Stimulated activated CD4-positive, alpha-beta T cell treated with anti-CD3 and anti-CD28 coated beads, TNF-alpha, amount 100 ng/mL, for 48 hours (primary cell): ENCODE measurements at regions not wholly inside any gene's neighbourhood (a gene's known extent, or its start where the extent isn't known, plus 50 kb on each side); places are given as distances from the start of the nearest gene placed in this dataset.
"Not testable (repeated sequence)": the region's sequence is repeated elsewhere in the genome, so short reads cannot be mapped to it uniquely, and the experiment has no call there.

Experiments used
- DNase-seq, 3 donors: peaks; one replicate each; pipeline ENCODE4 v3.0.0-alpha.2; 2020; ENCODE audit warnings: low read depth in 3 of 3

DNA sequence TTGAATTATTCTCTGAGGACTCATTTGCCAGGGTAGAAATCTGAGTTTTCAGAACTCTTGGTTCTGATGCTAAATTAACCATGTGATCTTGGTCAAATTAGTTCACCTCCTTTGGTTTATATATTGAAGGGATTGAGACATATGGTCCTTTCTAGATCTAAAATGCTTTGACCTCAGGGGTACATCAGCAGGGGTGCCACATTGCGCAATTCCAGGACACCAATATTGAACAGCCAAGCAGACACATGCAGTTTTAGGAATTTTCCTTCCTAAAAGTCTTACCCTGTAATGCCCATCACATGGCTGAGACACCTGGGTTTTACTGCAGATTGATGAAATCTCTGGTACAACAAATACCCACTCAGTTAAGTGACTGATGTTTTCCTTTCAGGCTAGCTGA is 254.4 kb upstream of the NCAM1 start:
- DNase-seq = no peak

DNA sequence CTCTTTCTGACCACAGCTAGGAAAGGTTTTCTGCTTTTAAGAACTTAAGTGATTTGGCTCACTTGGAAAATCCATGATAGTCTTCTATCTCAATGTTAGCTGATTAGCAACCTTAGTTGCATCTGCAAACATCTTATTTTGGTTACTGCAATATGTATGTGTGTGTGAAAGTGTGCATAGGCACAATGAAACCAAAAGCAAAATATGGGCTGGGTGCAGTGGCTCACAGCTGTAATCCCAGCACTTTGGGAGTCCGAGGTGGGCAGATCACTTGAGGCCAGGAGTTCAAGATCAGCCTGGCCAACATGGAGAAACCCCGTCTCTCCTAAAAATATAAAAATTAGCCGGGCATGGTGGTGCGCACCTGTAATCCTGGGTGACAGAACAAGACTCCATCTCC is 246.9 kb upstream of the NCAM1 start:
- DNase-seq = not testable (repeated sequence)

DNA sequence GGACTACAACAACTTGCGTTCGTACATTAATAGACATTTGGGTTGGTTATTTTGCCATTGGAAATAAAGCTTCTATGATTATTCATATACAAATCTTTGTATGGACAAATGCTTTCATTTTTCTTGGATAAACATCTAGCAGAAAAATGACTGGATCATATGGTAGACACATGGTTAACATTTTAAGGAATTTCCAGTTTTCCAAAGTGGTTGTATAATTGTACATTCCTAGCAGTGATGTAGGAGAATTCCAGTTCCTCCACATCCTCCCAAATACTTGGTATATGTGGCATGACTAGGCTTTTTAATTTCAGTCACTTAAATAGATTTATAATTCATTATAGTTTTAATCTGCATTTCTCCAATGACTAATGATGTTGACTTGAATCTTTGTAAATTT is 246.2 kb upstream of the NCAM1 start:
- DNase-seq = no peak

DNA sequence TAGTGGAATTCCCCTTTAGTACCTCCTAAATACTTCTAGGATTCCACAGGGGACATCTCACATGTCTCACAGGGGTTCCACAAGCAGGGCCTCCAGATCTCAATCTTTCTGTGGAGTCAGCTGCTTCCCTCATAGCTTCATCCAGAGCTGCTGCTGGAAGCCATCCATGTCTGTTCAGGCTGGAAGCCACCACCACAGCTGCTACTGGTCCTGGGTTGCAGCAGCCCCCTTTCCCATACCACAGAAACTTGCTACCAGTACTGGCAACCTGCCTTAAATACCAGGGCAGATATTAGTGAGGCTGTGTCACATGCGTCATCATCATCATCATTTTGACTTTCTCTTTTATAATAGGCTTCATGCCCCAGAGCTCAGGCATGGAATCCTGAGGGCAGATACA is 242.7 kb upstream of the NCAM1 start:
- DNase-seq = no peak

DNA sequence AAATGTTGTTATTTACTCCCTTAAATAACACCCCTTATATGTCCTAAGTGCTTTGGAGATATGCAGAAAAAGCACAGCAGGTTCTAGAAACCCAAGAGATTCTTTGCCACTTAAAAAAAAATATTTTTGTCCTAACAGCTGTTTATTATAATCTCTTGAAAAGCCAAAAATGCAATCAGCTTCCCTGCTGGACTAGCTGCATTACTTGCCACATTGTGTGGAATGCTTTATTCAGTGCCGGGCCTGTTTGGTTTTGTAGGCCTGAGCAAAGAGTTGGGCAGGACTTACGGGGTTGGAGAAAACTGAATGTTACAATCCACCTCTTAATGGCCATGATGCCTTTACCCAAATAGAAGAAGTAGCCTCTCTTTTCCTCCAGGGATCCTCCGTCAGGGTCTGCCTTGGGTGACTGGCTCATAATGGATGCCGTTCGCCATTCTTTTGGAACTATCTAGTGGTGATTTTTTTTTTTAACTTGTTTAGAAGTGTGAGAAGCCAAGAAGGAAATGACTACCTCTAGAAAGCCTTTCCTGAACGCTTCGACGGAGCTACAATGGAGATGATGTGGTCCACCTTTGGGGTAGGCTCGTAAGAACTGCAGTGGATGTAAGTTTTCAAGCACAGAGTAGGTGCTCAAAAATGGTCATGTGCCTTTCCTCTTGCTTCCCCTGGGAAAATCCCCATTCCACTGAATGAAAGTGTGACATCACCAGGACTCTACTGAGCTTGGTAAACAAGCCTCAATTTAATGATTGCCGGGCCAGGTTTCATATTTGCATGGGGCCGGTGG is 241.3 kb upstream of the NCAM1 start:
- DNase-seq = no peak

DNA sequence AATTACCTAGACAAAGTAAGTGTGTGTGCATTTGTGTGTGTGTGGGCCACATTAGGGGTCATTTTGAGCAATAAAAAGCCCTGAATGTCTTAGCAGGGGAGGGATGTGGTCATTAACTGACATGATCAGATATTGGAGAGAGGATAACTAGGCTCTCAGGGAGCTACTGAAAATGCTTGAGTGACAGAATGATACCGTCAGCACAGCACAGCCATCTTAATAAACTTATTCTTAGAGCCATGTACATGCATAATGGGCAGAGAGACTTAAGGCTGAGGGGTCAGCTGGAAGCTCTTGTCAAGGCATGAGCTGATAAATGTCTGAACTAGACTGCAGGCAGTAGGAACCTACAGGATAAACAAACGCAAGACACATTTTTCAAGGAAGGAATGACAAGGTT is 239.1 kb upstream of the NCAM1 start:
- no peak for DNase-seq

DNA sequence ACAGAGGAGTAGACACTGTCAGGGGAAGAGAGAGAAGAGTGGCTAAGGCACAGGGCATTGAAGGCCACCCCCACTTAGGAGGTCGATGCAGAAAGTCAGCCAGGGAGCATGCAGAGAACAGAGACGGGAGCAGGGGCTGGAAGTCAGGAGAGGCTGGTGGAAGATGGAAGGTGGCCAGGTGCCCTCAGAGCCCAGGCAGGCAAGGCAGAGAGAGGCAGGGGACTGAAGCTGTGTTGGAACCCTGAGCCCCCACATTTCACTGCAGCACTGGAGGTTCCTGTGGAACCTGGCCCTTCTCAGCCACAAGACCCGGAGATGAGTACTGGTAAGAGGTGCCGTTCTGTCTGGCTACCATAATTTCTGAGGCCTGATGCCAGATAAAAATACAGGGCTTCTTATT is 238.3 kb upstream of the NCAM1 start:
- DNase-seq = no peak

DNA sequence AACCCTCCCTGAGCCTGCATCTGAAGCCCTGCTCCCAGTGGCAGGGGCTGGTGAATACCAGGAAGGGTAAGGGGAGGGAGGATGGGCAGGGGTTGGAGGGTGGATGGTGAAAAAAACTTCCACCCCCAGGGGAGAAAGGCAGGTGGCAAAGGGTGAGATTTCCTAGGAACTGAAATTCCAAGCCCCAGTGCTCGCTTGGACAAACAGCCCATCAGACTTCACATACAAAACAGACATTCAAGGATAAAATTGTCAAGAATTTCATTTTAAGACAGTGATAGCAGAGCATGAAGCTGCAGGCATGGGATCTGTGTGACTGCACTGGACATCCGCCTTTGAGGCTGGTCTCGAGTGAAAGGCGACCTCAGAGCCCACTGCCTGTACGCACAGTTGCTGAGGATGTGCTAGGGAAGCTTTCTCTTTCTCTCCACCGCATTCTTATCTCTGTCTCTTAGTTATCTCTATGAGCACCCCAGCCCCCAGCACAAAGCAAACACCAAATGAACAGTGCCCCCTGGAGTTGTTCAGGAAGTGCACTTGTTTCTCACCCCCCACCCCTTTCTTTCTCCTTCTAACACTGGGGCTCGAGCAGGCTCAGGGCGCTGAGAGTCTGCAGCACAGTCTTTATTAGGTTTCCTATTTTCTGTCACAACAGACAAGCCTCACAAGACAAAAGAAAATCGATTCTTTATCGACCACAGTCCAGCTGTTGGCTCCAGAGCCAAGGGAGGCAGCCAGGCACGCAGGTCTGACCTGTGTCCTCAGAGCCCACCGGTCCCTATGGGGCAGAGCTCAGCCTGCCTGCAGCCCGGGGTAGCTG is 237.3 kb upstream of the NCAM1 start:
- DNase-seq = no peak

DNA sequence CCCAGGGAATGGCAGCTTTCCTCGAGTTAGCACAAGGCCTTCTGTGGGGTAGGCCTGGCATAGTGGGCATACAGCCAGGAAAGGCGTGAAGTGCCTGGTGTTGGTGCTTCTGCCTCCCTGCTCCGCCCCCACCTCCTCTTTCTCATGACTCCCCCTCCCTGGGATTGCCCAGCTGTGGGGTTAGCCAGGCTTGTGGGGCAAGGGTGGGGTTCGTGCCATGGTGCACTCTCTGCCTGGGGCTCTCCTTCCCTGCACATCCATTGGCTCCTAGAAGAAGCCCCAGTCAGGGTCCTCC is 236.8 kb upstream of the NCAM1 start:
- no peak for DNase-seq

DNA sequence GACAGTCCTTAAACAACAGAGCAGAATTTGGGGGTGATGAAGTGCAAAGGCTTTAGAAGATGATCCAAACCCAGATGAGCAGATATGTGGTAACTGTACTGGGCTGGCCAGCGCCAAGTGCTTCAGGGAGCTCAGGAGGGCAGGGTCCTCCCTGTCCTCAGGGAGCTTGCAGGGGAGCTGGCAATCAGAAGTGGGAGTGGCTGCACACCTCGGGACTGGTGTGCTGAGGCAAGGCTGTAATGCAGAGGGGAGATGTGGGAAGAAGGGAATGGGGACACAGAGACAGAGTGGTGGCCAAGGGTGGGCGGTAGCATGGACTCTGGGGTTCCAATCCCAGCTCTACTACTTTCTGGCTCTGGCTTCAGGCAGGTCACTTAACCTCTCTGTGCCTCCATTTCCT is 235.6 kb upstream of the NCAM1 start:
- DNase-seq = no peak

DNA sequence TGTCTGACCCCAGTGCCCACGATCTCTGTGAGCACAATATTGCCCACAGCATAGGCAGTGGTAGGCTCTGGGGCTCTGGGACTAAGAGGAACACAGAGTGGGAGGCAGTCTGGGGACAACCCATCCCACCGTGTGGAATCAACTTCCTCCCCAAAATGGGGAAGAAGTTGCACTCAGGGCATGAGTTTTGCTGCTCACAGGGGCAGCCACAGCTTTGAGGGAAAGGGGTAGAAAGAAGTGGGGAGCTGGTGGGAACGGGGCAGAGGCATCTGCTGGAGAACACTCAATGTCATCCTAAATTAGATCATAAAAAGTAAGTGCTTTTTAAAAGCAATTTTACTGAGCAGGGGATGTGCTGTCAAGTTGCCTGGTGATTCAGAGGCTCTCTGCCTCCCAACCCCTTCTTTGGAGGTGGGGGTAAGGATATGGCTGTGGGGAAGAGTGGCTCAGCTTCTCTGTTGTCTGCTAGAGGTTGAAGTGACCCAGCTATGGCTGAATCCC is 233.8 kb upstream of the NCAM1 start:
- DNase-seq = no peak

DNA sequence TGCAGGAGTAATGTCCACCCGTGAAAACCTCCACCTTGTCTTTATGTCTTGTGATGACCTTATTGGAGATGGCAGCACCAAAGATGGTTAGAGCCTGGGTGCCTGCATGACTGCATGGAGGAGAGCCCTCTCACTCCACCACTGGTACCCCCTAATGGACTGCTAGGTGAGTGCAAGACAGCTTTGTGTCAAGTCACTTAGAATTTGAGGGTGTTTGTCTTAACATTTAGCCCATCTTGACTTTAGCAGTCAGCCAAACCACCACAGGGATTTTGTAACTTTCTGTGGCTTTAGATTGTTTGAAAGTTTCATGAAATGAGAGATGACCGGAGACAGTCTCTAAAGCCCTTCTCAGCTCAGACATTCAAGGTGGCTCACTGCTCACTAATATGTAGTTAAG is 232.9 kb upstream of the NCAM1 start:
- DNase-seq = no peak

DNA sequence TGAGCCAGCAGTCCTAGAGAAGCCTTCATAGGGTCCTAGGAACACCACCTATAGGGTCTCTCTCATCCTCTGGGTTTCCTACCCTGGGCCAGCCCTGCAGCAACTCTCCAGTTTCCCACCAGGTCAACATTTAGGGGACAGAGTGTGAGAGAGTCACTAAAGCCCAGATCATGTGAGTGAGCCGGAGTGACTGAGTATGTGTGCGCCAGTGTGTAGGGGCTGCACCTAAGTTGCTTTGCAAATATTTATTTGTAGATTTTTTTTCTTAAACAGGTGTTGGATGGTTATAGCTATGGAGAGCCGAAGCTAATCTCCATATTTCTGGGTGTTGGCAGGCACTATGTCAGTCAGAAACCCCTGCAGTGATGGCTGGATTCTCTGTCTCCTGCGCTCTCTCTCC is 232.5 kb upstream of the NCAM1 start:
- DNase-seq = no peak

DNA sequence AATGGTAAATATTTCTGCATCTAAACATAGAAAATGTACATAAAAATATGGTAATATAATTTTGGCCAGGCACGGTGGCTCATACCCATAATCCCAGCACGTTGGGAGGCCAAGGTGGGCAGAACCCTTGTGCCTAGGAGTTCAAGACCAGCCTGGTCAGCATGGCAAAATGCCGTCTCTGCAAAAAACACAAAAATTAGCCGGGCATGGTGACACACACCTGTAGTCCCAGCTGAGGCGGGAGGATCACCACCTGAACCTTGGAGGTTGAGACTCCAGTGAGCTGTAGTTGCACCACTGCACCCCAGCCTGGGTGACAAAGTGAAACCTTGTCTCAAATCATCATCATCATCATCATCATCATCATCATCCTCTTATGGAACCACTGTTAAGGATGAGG is 230.6 kb upstream of the NCAM1 start:
- DNase-seq = no peak

DNA sequence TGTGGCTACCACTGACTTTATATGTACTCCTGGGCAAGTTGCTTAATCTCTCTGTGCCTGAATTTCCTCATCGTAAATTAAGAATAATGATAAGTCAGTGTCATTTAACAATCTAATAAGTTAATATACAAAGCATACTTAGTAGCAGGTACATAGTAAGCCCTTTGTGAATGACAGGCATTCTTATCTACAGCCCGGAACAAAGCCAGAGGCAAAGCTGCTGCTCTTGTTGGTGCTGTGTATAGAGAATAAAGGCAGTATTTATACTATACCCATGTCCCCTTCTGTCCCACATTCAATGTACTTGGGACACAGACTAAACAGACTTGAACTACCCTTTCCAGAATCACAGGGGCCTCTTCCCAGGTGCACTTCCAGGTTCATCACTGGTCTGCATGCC is 229.7 kb upstream of the NCAM1 start:
- DNase-seq = no peak

DNA sequence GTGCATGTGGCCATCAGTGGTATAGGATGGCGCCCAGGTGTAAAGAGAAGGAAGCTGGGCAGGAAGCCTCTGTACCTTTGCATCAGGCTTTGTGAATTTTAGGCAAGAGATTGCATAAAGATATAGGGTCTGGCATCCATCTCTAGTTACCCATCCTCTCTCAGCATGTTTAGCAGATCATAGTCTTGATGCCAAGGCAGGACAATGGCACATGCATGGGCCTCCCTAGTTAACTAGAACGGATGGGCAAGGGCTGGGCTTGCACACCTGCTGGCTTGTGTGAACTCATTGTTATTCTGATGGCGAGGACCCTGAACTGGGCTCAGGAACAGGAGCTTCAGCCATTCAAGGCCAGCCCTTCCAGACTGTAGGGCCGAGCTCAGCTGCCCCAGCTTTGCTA is 229.2 kb upstream of the NCAM1 start:
- DNase-seq = no peak

DNA sequence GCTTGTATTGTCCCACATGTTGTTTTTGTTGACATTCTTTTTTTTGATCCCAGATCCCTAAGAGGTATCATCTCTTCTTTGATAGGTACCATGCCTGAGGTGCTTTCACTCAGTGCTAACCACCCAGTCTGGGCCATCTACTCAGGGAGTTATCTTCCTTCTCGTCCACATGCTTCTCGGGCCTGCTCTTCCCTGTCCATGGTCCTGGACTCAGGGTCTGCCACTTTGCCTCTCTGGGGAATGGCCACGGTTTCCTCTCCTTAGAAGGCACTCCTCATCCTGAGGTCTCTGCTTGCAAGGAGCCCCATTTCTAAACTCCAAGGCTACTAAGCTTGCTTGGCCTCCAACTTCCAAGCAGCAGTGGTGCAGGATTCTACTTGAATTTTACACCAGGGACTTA is 227.0 kb upstream of the NCAM1 start:
- DNase-seq = no peak

DNA sequence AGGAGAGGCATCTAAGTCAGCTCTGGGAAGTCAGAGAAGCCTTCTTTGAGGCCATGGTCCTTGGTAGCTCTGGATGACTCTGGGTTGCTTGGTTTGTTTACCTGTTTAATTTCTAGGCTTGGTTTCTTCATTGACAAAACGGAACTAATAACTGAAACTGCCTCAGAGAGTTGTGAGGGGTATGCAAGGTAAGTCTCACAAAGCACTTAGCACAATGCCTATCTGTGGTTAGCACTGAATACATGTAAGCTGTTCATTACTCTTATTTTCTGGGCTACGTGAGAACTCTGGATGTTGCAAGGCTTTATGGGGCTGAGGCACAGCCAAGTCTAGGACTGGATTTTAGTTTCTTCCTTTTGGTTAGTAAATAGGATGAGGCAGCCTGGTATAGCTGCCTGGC is 225.8 kb upstream of the NCAM1 start:
- no peak for DNase-seq

DNA sequence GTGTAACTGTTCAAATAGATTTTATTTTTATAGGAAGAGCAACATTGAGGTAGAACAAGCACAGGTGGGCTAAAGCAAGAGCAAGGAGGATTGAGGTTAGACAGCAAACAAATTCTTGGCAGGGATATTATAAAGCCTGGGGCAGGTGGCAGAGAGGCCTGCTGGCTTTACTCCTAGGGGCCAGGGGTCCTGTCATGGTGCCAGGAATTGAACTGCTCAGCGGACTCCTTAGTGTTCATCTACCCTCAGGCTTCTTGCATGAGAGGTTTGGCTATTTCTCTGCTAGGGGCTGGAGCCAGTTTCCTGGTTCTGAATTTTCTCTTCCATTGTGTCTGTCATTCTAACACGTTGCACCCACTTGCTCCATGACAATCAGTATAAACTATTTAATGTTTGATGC is 217.2 kb upstream of the NCAM1 start:
- no peak for DNase-seq

DNA sequence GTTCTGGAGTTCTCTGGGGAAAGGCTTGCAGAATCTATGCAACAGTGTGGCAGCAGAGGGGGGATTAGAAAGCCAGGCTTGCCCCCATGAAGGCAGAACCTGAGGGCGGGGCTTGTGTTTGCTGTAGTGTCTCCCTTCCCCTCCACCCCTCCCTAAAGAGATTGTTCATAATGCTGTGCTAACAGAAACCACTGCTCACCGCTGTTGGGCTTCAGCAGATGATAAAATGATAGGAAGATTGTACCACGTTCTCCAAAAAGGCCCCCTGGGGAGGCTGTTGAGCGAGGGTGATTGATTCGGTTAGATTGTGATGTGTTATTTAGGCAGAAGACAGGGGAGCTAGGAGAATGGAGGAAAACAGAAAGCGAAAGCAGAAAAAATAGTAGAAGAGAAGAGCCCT is 215.2 kb upstream of the NCAM1 start:
- no peak for DNase-seq

DNA sequence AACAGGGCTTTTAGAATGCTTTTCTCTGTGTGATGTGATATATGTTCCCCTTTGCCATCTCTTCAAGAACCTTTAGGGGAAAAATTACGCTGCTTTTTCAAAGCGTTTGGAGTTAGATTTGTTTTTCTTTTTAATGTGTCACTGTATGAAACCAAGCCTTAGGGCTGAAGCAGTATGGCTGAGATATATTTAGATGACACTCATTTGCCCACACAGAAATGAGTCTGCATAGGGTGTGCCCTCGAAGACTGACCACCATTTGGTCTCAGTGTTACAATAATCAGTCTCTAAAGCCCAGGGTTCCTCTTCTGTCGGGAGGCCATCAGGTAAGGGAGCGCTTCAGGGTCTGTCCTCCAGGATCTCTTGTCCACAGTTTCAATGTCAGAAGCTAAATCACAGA is 213.0 kb upstream of the NCAM1 start:
- DNase-seq = no peak

DNA sequence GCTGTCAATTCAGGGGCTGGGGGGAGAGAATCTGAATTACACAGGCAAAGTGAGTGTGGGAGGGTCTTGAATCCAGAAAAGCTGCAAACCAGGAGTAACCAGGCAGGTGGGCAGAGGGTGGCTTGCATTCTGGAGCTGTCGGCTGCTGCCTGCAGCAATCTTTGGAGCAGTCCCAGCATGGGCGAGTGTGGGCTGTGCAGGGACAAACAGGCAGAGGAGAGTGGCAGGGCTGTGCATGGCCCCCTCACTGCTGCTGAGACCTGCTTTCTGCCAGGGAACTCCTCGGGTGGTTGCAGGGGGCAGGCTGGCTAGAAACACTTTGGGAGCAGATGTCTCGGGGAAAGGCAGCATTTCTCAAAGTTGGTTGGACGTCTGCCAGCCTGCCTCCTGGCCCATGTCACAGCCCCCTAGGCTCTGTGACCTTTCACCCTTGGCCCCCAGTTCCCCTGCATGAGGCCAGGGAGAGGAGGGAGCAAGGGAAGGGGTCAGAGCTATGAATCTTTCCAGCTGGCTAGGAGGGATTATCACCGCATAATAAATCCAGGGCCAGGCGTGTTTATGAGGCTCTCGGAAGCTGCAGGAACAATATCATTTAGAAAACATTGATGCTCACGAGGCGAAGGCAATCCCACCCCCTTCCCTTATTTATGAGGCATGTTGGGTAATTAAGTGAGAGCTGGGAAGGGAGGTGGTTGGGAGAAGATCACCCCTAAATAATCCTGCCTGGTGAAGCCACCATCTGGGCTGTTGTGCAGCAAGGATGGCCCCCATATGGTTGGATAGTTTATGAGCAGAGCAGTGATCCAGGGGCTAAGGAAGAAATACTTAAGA is 212.3 kb upstream of the NCAM1 start:
- DNase-seq = no peak

DNA sequence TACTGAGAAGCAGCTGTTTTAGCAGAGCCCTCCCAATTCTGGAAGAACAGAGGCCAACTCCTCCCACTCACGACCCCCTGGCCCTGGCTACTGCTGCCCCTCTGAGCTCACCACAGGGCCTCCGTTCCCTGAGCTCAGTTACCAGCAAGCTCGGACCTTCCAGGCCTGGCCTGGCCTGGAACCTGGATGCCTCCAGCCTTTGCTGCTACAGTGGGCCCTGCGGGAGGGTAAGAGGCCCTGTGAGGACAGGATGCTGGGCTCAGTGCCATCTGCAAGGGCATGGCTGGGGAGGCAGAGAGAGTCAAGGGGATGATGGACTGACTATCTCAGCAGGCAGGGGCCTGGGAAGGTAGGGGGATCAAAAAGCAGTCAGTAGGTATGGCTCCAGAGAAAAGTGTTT is 209.9 kb upstream of the NCAM1 start:
- no peak for DNase-seq
